Stimulated activated CD8-positive, alpha-beta memory T cell treated with anti-CD3 and anti-CD28 coated beads, Interleukin-12 subunit alpha, Interleukin-12 subunit beta, amount 100 ng/mL, for 4 hours (primary cell): ENCODE measurements at regions not wholly inside any gene's neighbourhood (a gene's known extent, or its start where the extent isn't known, plus 50 kb on each side); places are given as distances from the start of the nearest gene placed in this dataset.

Experiments
- DNase-seq: peaks from one replicate; pipeline ENCODE4 v3.0.0-alpha.2; 2020; ENCODE audit warnings: low read depth

- DNase-seq: no peak
Observed at GRCh38 chr1:5750186-5751162, 241.8 kb downstream of the NPHP4 start.

DNA sequence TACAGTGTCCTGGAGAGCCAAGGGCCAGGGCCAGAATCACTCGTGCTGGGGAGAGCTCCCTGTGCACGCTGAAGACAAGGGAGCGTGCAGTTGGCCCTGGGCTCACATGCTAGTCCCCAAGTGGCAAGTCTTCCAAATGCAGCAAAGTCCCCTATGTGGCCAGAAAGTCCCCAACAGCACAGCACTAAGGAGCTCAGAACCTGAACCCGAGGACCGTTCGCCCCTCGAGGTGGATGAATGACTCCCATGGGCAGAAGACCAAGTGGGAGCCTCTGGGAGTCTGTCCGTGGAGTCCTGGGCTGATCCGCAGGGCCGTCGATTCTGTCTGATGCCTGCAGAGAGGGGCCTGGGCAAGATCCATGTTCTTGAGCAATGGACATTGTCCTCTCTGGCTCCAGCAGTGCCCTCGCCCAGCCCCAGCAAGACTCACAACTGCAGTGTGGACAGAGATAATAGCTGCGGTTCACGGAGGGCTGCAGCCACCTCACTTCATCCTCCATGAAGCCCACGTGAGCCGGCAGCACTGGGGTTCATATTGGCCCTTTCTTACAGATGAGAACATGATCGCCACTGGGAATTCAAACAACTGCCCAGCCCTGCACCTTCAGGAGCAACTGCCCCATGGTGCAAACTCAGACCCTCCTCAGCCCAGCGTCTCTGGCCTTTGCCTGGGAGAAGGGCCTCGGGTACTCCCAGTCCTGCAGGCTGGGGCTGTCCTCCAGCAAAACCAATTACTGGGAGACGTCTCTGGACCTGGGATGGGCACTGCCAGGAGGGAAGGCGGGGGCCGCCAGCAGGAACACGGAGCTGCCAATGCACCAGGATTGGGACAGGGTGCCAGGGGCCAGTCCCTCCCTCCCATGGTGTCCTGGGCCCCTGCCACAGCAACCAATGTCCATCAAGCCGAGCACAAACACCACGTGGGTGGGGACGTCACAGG lies 243.7 kb downstream of the NPHP4 start:
- DNase-seq: no peak

GRCh38 chr1:5747426-5748285 lies 244.6 kb downstream of the NPHP4 start:
- DNase-seq: no peak

GRCh38 chr1:5746611-5747425 lies 245.4 kb downstream of the NPHP4 start:
- no peak for DNase-seq

- peak; percentile 17 for DNase-seq
Observed at GRCh38 chr1:5745800-5746610, 246.2 kb downstream of the NPHP4 start.

DNA sequence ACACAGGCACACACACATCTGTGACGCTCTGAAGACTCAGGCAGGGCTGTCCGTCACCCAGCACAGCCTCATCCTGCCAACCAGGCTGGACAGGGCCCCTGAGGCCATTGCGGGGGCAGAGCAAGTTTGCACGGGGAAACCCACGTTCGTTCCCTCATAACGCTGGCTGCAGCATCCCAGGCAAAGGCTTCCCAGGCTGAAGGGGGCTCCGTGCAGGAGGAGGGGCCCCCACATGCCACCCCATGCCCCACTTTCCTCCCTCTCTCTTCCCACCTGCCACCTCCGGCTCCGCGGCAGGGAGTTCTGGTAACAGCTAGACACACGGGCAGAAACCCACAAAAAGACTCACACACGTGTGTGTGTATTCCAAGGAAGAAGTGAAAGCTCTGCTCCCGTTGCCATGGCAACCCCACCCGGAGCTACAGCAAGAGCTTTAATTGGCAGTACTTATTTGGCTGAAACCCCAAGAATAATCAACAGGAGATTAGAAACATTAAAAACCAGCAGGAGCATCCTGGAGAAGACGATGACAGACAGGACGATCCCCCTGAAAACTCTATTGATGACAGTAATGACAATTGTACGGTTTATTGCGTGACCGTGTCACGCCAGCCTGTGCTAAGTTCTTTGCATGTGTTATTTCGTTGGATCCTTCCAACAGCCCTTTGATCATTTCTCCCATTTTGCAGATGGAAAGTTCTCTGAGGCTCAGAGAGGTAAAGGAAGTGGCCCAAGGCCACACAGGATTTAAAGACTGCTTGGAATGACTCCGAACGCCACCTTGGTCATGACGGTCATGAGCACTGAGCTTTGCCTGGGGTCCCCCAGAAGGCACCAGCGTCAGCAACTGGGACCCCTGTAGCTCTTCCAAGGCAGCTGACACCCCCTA lies 247.1 kb downstream of the NPHP4 start:
- DNase-seq: no peak

GRCh38 chr1:5744341-5744740 lies 247.9 kb downstream of the NPHP4 start:
- no peak for DNase-seq

DNA sequence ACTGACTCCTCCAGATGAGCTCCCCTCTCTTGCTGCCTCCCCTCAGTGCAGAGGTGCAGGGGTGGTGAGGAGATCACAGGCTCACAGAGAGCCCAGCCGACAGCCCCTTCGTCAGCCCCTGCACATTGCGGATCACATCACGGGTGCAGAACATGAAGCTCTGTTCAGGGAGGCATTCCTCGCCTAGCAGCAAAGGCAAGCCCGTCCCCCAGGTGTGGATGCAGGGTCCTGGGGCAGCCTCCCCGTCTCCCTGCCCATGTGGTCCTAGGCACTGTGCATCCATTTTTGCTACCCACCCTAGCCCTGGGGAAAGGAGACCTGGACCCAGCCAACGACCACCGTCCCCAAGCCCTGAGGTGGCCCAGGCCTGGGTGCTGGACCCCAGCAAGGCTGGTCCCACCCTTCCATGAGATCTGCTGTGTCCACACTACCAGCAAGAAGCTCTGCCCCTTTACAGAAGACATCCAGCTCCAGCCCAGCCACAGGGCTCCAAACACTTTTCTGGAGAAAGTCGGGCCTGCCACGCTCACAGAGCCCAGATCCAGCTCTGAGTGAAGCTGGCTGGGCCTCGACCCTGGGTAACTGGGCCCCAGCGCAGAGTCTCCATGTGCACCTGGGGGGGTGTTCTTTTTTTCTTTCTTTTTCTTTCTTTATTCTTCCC lies 248.7 kb downstream of the NPHP4 start:
- DNase-seq: no peak

GRCh38 chr1:5742801-5743200 lies 249.4 kb downstream of the NPHP4 start:
- DNase-seq: no peak

- no peak for DNase-seq
Observed at GRCh38 chr1:5742032-5742431, 250.2 kb downstream of the NPHP4 start.

GRCh38 chr1:5740865-5741860 lies 251.1 kb downstream of the NPHP4 start:
- DNase-seq: no peak

- DNase-seq: no peak
Observed at GRCh38 chr1:5740450-5740849, 251.8 kb downstream of the NPHP4 start.

DNA sequence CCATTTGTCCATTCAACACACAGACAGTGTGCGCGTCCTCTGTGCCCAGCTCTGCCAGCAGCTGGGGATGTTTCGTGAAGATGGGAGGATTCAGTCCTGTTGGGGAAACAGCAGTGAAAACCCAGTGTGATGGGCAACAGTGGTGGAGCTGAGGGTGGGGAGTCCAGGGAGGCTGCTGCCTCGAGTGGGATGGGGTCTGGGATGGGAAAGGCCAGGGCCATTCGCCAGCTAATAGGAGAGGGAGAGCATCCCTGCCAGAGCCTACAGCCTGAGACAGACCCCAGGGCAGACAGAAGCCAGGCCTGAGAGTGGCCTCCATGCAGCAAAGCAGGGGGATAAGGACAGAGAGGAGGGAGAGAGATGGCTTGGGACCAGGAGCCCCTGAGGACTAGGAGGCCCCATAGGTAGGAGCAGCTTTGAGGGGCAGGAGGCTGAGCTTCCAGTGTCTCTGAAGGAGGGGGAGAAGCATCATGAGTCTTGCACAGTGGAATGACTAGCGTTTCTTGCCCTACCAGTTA lies 252.6 kb downstream of the NPHP4 start:
- no peak for DNase-seq

DNA sequence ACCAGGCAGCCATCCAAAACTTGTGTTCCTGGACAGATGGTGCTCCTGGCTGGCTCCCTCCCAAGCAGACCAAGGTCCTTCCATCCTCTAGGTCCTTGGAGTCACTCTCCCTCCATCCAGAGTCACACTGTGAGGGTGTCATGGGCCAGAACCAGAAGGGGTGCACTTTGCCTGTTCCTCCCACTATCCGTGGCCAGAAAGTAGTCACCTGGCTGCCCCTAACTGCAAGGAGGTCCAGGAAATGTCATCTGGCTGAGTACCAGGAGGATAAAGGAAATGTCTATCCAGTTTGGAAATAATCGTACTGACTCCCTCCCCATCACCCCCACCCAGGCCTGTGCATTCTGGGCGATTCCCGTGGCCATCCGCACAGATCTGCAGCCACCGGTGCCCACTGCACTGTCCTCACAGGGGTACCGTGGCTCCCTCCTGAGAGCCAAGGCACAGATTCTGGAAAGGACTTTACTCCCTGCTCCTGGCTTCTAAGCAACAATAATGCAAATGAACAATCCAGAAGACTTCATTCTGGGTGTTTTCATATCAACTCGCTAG lies 253.2 kb downstream of the NPHP4 start:
- DNase-seq: no peak

GRCh38 chr1:5737081-5737480 lies 255.1 kb downstream of the NPHP4 start:
- DNase-seq: no peak

DNA sequence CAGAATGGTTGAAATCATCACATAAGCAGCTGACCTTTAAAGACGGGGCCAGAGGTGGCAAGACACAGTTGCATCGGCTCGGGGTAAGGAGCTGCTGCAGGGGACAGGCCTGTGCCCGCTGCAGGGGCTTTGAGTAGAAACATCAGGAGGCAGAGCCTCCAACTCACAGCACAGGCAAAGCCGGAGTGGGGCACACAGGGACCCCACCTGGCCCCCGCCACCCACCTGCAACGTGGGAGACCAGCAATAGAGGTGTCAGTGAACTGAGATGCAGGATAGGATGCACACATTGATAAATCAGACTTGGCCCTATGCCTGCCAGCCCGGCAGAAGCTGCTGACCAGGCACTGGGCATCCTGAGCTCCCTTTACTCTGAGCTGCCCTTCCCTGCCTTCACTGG lies 257.2 kb downstream of the NPHP4 start:
- no peak for DNase-seq

- DNase-seq: no peak
Observed at GRCh38 chr1:5734414-5734813, 257.8 kb downstream of the NPHP4 start.
